GM15510 (cell line): ENCODE measurements at regions not wholly inside any gene's neighbourhood (a gene's known extent, or its start where the extent isn't known, plus 50 kb on each side); places are given as distances from the start of the nearest gene placed in this dataset.

Experiments
- POLR2A ChIP-seq: IDR thresholded peaks from 3 replicates; pipeline ENCODE4 v1.6.1; 2011; ENCODE audit warnings: borderline replicate concordance; ENCODE audit not compliant: insufficient read length; ENCODE audit errors: extremely low read depth

DNA sequence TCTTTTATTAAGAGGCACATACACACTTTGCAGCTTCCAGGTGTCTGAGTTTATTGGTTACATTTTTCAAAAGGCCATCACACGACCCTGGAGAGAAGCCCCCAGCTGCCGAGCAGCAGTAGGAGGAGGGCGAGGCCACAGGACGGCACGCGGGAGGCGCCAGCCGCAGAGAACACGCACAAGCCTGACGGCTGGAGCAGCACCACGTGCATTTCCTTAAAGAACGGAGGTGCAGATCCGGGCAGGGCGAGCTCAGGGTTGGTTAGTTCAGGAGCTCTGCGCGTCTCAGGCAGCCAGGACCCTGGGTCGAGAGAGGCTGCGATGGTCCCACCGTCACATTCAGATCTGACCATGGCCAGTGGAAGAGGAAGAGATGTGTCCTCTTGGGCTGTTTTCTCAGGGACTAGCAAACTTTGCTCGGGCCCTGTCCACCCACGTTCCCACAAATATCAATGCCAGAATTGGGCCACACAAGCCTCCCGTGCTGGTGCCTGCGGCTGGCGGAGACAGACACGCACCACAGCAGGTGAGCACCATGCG is 121.4 kb upstream of the AFDN start:
- no peak for TF ChIP-seq POLR2A

DNA sequence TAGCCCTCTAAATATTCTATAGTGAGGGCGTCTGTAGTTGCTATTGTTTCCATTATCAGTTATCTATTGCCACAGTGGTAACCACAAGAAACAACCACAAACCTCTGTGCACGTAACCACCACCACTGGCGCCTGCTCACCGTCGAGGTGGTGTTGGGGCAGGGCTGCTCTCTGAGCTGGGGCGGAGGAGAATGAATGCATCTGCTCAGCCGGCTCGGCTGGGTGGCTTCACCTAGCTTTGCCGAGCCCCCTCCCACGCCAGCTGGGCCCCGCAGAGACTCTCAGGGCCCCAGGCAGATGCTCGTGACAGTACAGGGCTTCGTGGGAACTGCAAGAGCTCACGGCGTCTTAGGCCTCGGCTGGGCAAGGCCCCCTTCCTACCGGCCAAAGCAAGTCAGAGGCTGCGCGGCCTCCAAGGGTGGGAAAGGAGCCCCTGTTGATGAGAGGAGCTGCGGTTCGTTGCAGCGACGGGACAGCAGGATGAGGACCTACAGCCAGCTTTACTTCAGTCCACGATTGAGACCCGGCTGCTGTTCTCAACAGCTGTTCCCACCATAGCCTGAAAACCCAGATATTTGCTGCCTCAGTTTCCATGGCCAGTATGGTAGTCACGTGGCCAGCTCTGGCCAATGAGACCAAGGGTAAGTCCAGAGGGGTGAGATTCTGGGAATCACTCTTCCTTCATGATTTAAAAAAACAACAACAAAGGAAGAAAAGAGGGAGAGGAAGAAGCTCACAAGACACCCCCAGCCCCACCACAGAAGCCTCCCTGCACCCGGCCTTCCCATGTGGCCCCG is 120.2 kb upstream of the AFDN start:
- TF ChIP-seq POLR2A: no peak

DNA sequence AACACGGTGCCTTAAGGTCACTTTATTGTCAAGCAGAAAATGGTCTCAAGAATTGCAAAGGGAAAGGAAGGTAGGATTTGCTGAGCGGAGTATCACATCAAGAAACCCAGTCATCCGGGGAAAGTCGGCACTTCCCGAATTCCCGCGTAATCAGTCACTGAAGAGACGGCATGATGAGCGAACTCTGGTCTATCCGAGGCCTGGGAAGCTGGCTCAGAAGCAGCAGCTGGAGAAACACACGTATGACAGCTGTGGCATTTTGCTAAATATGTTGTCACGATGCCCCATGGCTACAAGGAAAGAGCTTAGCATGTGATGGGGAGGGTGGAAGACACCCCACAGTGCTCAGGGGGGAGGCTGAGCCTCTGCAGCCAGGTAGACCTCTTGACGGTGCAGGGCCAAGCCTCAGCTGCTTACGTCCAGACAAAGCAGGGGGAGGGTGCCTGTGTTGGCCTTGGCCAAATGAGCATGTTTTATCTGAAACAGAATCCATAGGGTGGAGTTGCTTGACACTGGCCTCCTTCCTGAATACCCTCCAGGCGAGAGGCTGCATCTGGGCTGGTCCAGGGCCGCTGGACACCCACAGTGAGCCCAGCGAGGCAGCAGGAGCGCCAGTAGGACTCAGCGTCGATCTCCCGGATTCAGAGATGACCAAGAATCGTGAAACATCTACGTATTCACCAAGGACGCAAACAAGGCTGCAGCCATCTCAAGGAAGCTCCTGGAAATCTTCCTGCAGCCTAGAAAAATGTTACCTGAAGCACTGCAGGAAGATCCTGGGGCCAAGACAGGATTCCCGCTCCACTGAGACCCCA is 118.8 kb upstream of the AFDN start:
- no peak for TF ChIP-seq POLR2A

DNA sequence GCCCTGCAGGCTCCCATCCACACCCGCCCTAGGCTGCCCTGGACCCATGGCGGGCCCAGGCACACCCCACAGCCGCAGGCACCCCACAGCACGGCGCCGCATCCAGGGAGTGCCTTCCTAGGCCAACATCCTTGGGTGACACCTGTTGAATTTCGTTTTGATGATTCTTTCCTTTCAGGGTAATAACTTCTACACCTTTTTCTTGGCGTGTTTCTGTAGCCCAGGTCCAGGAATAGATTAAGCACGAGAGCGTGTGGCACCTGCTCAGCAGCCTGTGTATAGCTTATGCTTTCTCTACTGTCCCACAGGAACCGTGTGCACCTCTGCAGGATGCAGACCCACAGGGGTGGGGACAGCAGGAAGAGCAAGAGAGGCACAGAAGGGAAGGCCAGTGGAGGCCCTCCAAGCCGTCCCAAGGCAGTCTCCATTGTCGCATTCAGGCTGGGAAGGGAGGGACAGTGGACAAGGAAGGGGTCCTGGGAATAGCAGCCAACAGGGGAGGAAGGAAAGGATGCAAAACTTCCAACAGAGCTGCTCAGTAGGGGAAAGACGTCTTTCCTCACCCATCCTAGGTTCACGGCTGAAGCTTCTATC is 118.1 kb upstream of the AFDN start:
- TF ChIP-seq POLR2A: no peak

DNA sequence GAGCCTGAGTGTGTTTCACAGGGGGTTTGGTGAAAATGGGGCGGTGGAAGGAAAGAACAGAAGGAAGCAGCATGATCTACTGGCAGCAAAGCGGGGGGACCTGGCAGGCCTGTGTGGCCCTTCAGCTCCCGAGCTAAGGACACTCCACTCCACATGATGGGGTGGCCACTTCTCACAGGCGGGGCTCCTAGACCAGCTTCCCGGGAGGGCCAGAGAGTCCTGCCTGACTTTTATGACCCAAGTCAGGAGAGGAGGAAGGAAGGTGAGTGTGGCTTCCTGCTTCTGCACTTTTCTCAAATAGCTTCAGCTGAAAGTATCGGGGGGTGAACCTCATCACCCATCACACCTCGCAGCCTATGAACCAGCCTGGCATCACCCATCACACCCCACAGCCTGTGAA is 117.5 kb upstream of the AFDN start:
- TF ChIP-seq POLR2A: no peak

DNA sequence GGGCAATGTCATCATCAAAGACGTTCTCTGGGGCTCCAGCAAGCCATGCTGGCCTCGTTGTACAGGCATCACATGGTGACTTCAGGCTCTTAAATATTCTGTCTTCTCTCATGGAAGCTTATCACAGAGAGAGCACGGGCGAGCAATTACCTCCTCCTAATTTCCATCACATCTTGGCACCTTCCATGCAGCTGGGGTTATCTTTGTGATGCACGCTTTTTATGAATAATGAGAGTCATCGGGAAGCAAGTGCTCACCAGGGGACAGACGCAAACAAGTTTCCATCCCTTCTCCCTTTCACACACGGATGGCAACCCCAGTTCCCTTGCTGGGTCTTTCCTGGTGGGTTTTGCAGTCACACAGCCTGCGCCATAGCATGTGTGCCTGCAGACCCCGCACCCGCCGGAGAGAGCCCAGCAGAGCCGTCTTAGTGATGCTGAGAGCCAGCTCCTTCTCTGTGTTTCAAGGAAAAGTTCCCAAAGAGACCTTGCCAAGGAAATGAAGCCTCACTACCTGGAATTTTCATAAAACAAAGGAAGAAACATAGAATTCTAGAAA is 116.3 kb upstream of the AFDN start:
- TF ChIP-seq POLR2A: no peak

DNA sequence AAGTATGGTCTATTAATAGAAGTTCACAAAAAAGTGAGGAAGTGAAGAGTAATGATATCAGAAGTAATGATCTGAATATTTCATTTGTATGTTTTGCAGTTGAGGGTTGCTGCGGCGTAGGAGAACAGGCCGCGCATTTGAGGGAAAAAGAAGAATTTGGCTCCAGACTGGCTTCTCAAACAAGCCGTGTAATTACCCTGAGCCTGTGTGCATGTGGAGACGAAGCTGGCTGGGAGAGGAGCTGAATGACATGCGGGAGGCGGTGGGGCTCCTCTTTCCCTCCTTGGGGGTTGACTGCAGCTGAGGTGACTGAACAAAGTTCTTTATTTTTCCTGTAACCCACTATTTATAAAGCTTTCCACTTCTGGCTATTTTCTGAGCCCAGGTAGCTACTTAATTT is 115.5 kb upstream of the AFDN start:
- TF ChIP-seq POLR2A: no peak

DNA sequence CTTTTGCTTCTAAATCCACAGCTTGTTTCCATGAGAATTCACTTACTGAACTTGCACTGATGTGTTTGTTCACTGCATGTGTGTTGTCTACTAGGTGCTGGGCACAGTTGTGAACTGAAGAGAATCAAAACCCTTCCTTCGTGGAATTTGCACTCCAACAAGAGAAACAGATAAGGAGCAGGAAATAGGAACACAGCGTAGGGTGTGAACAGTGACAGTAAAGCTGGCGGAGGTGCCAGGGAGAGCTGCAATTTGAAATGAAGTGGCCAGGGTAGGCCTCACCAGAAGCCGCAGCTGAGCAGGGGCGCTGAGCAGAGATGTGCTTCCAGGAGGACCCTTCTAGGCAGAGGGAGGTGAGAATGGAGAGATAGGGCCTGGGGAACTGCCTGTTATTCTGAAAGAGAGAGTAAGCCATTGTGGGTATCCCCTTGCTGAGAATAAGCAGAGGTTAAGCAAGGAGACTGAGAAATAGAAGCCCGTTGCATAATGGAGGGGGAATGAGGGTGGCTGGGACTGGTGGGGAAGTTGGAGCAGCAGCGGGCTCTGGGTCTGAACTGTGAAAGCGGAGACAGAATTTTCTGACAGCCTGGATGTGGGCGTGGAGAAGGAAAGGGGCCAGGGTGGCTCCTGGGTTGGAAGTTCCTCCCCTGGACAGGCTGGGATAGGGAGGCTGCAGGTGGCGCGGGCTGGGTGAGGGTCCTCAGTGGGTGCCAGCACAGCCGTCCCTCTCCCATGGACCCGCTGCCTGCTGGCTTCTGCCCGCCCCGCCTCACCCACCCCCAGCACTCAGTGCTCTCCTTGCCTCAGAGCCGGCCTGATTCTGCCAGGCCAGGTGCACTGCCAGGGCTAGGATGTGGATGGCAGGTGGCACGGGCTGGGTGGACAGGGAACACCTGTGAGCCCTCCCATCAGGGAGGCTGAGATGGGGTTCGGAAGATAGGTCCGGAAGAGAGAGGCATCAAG is 114.7 kb upstream of the AFDN start:
- no peak for TF ChIP-seq POLR2A

DNA sequence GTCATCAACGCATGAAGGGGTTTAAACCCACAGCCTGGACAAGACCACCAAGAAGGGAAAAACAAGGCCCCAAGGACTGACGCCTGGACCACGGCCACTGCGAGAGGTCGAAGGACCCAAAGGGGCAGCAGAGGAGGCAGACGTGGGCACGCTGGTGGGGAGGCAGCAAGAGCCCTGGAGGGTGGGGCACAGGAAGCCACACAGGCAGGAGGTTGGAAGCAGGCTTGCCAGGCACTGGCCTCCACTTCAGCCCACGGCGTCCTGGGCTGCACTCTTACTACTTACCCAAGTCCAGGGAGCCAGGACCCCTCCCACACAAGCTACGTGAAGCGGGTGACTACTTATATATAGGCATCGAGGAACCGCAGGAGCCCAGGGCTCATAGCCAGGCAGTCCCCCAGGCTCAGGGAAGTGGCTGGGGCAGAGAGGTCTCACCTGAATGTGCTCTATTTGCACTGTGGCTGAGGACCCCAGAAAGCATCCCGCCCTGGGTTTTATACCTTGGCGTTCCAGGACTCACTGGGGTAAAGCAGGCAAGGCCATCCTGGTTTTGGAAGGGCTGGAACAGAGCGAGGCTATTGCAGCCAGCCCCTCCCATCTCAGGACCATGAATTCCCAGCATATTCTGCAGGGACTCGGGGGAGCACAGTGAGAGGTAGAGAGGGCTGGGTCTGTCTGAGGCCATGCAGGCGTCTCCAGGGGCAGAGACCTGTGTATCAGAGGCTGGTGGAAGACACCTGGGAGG is 113.8 kb upstream of the AFDN start:
- no peak for TF ChIP-seq POLR2A

DNA sequence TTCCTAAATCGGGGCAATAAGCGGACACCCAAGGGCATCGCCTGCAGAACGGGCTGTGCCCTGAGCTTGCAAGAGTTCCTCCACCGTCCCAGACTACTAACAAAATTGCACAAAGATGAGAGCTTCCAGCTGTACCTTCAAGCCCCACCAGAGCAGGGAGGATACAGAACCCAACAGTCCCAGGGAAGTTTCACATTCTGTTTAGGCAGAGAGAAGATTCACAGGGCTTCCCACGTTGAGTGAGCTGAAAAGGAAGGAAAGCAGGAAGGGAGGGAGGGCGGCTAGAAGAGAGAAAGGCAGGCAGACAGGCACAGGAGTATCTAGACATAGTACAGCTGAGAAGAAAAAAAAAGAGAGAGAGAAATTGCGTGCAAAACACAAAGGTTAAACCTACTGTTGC is 112.6 kb upstream of the AFDN start:
- TF ChIP-seq POLR2A: no peak

DNA sequence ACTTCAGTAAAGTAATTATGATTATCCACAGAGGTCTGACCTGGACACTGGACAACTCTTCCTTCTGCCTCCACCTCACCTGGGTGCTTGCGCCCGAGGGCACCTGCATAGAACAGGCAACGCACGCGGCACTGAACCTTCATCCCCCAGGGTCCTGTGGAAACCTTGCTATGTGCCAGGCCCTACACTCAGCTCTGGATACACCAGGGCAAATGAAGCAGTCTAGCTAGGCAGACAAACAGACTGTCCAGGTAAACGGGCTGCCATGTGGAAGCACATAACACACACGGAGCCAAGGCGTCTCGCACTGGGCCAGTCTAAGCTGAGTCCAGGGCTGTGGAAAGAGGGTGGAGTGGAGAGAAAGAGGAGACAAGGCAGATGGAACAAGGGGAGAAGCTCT is 109.3 kb upstream of the AFDN start:
- no peak for TF ChIP-seq POLR2A

DNA sequence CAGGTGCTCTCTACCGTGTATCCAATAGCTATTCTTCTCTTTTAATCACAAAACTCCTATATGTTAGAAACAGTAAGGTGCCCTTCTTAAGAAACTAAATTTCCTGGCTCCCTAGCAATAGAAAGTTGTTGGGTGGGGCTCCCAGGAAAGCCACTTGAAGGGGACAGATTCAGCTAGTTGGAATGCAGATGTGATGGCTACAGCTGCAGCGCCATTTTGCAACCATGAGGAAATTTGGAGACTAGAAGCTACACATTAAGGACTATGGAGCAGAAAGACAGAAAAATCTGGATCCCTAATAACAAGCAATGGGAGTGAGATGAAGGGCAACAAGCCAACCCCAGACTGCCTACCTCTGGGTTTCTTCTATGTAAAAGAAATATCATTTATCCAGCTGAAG is 108.8 kb upstream of the AFDN start:
- TF ChIP-seq POLR2A: no peak

DNA sequence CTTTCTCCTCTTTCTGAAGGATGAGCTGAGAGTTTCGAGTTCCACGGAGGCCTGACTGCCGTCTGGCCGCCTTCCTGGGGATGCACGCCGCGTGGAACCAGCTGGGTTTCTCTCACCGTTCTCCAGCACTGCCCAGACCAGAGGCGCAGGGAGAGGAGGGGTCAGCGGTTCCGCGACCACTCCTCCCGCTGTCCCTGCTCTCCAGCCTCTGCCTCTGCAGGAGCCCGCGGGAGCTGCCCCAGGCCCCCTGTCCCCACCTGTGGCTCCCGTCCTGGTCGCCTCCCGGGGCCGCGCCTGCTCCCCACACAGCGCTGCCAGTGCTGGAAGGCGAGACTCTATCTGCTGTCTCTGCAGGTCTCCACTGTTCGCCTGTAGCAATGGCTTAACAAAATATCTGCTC is 106.8 kb upstream of the AFDN start:
- no peak for TF ChIP-seq POLR2A
